ENCODE measurements at regions not wholly inside any gene's neighbourhood (a gene's known extent, or its start where the extent isn't known, plus 50 kb on each side); places are given as distances from the start of the nearest gene placed in this dataset.
"Not testable (repeated sequence)": the region's sequence is repeated elsewhere in the genome, so short reads cannot be mapped to it uniquely, and the experiment has no call there.

GRCh38 chr3:152770296-152770695 lies 64.6 kb upstream of the P2RY1 start:
- no peak for DNase-seq (ENCODE audit: low read depth, low spot score)

GRCh38 chr3:152771120-152771519 lies 63.8 kb upstream of the P2RY1 start:
- DNase-seq (ENCODE audit: low read depth, low spot score) = no peak

DNA sequence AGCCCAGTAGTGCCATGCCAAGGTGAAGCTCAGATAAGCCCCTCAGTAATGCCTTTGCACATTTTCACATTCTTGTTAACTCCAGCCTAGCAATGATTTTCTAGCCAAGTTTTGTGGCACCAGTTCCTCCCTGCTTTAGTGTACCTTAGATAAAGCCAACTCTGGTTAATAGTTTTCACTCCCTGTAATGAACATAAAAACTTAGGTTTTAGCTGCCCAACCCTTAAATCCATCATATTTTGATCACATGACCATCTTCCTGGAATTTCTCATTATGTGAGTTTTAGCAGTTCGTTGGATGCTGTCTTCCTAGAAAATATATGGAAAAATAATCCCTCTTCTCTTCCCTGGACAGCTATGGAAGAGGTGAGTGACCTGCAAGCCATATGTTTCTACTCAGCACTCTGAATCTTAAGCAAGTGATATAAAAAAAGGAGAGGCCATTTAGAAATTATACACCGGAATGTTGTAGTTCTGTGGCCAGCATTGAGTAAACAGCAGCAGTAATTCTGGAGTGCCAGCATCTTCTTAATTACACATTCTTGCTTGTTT lies 62.2 kb upstream of the P2RY1 start:
- no peak for DNase-seq (ENCODE audit: low read depth, low spot score)

DNA sequence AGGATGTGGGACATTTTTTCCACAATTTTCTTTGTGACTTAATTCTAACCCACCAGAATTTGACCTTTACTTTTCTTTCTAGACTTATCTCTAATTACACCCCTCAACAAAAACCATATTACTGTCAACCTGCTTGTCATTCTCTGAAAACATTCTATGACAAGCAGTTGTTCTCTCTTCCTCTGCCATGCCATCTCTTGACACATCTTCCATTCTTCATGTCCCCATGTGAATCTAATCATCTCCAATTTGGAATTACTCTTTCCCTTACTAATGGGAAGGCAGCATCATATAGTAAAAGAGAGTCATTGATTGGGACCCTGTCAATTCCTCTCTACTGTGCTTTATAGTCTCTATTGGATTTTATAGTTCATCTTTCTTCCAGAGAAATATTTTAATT lies 61.3 kb upstream of the P2RY1 start:
- no peak for DNase-seq (ENCODE audit: low read depth, low spot score)

DNA sequence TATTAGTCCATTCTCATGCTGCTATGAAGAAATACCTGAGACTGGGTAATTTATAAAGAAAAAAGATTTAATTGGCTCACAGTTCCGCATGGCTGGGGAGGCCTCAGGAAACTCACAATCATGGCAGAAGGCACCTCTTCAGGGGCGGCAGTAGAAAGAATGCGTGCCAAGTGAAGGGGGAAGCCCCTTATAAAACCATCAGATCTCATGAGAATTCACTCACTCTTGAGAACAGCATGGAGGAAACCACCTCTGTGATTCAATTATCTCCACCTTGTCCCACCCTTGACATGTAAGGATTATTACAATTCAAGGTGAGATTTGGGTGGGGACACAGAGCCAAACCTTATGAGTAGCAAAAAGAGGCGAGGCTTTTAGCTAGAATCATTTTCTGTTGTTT lies 60.7 kb upstream of the P2RY1 start:
- DNase-seq (ENCODE audit: low read depth, low spot score) = not testable (repeated sequence)

GRCh38 chr3:152778022-152778421 lies 56.9 kb upstream of the P2RY1 start:
- no peak for DNase-seq (ENCODE audit: low read depth, low spot score)

GRCh38 chr3:152779653-152780052 lies 55.3 kb upstream of the P2RY1 start:
- no peak for DNase-seq (ENCODE audit: low read depth, low spot score)

DNA sequence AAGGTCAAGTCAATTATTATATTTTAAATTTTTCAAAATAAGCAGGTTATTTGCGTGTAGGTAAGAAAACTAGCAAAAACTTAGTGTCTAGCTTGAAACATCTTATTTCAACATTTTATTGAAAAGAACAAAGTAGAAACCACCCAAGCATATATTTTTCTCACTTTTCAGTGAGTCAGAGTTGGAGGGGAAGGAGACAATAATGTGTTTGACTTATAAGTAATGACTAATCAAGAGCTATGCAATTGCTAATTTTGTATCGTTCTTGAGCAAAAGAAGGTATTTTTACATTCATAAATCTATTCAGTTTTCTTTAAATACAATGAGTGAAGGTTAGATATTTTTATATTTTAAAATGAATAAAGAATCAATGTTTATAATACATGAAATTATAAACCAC lies 54.4 kb upstream of the P2RY1 start:
- DNase-seq (ENCODE audit: low read depth, low spot score) = no peak

- no peak for DNase-seq (ENCODE audit: low read depth, low spot score)
These were observed 49.9 kb upstream of the P2RY1 start for GRCh38 chr3:152785051-152785450.

Data from smooth muscle cell of the brain vasculature (primary cell).